ENCODE measurements at regions not wholly inside any gene's neighbourhood (a gene's known extent, or its start where the extent isn't known, plus 50 kb on each side); places are given as distances from the start of the nearest gene placed in this dataset.

DNA sequence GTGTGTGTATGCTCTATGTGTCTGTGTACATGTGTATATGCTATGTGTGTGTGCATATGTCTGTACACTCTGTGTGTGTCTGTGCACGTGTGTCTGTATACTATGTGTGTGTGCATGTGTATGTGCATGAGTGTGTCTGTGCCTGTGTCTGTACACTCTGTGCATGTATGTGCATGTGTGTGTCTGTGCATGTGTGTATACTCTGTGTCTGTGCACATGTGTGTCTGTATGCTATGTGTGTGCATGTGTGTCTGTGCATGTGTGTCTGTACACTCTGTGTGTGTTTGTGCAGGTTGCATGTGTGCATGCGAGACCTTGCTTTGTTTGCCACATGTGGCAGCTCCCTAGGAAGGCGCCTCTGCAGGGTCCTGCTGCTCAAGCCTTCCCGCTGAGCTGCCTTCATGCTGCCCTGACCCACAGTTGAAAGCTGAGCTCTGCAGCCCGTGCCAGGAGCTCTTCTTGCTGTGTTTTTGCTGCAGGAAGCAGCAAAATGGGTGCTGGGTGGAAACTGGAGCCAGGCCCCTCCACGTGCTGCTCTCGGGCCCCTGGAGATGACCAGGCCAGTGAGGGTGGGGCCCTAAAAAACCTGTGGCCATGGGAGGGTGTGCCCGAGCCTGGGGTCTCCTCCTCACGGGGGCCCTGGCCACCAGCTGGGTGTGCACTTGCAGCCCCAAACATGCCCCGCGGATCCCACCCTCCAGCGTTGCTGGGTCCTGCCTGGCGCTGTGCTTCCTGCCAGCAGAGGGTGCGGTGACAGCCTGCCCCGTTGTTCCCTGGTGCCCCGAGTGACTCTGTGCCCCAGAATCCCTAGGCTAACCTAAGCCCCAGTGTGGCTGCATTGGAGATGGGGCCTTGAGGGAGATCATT lies 109.1 kb downstream of the DACT2 start:
- ChIA-PET POLR2A (ENCODE audit: unreplicated experiment) (no interaction called here), CTCF (no interaction called here)
- DNase-seq (no peak), ATAC-seq (ENCODE audit: low read depth) (no peak)
- Histone ChIP-seq H3K9me1 (ENCODE audit: insufficient read depth, low read length) (no peaks in the 10 kb centered on the region), H3K27me3 (ENCODE audit: control insufficient read depth, insufficient read depth, low read length) (no peaks in the 10 kb centered on the region), H3K18ac (ENCODE audit: low read depth, low read length) (no peak overlapping the region), H4K8ac (ENCODE audit: low read depth in 2 of 2, low read length in 2 of 2) (no peak overlapping the region), H3K9me3 (ENCODE audit: control insufficient read depth, insufficient read depth, low read length) (peaks cover 36% of the 10 kb centered on the region), H2BK120ac (ENCODE audit: low read depth, low read length) (no peak overlapping the region), H4K5ac (ENCODE audit: low read depth, low read length) (no peak overlapping the region), H3K9ac (ENCODE audit: low read depth, low read length) (no peak overlapping the region), H3K27ac (ENCODE audit: insufficient read depth, low read length) (no peak overlapping the region), H3K4me2 (ENCODE audit: low read depth, low read length) (no peak overlapping the region), H2BK5ac (ENCODE audit: low read depth, low read length, poor library complexity, severe bottlenecking) (no peak overlapping the region), H2AK5ac (ENCODE audit: low read depth, low read length) (no peak overlapping the region), H2AK9ac (replicated peaks; ENCODE audit: low read depth, low read length, poor library complexity) (no peak overlapping the region), H3K36me3 (ENCODE audit: control insufficient read depth, insufficient read depth, low read length) (no peaks in the 10 kb centered on the region), H3K79me1 (ENCODE audit: low read depth in 1 of 2, low read length in 2 of 2) (no peaks in the 10 kb centered on the region), H3K56ac (ENCODE audit: extremely low read depth, insufficient read depth, low read length) (no peak overlapping the region), H4K20me1 (ENCODE audit: insufficient read depth, low read length) (no peaks in the 10 kb centered on the region), H3K14ac (replicated peaks; ENCODE audit: low read depth, low read length) (no peak overlapping the region), H3K4me1 (ENCODE audit: control insufficient read depth, insufficient read depth, low read length) (no peaks in the 10 kb centered on the region), H3K23ac (ENCODE audit: low read depth, low read length) (no peak overlapping the region), H3K4ac (ENCODE audit: low read depth, low read length) (no peak overlapping the region), H2BK20ac (ENCODE audit: low read depth, low read length) (no peak overlapping the region), H4K91ac (ENCODE audit: insufficient read depth, low read depth, low read length) (no peak overlapping the region), H2AFZ (replicated peaks; ENCODE audit: low read length, poor library complexity) (no peak overlapping the region), H3K4me3 (ENCODE audit: insufficient read depth, low read depth, low read length) (no peak overlapping the region), H2BK15ac (ENCODE audit: low read depth, low read length) (no peak overlapping the region)
- TF ChIP-seq SMC3 (IDR thresholded peaks at IDR 0.05; ENCODE audit: low read depth, low read length) (no peak), RCOR1 (IDR thresholded peaks at IDR 0.05; ENCODE audit: insufficient replicate concordance, low read length) (no peak), POLR2A (IDR thresholded peaks at IDR 0.05; ENCODE audit: low read depth, low read length) (no peak), MAZ (IDR thresholded peaks at IDR 0.05; ENCODE audit: borderline replicate concordance, low read depth, low read length) (no peak), RAD21 (IDR thresholded peaks at IDR 0.05; ENCODE audit: low read length) (no peak), CHD1 (IDR thresholded peaks at IDR 0.05; ENCODE audit: low read depth, low read length) (no peak), MXI1 (IDR thresholded peaks at IDR 0.05; ENCODE audit: borderline replicate concordance, low read depth, low read length) (no peak), RFX5 (IDR thresholded peaks at IDR 0.05; ENCODE audit: low read depth, low read length) (no peak), BHLHE40 (IDR thresholded peaks at IDR 0.05; ENCODE audit: low read depth, low read length) (no peak), CEBPB (IDR thresholded peaks at IDR 0.05; ENCODE audit: low read depth, low read length) (no peak), FOS (IDR thresholded peaks at IDR 0.05; ENCODE audit: low read depth, low read length) (no peak)
- TF ChIP-seq, protein P1, sequence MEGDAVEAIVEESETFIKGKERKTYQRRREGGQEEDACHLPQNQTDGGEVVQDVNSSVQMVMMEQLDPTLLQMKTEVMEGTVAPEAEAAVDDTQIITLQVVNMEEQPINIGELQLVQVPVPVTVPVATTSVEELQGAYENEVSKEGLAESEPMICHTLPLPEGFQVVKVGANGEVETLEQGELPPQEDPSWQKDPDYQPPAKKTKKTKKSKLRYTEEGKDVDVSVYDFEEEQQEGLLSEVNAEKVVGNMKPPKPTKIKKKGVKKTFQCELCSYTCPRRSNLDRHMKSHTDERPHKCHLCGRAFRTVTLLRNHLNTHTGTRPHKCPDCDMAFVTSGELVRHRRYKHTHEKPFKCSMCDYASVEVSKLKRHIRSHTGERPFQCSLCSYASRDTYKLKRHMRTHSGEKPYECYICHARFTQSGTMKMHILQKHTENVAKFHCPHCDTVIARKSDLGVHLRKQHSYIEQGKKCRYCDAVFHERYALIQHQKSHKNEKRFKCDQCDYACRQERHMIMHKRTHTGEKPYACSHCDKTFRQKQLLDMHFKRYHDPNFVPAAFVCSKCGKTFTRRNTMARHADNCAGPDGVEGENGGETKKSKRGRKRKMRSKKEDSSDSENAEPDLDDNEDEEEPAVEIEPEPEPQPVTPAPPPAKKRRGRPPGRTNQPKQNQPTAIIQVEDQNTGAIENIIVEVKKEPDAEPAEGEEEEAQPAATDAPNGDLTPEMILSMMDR (conservative IDR thresholded peaks at IDR 0.05; ENCODE audit: low read depth, low read length): no peak
- TF ChIP-seq, protein P2, sequence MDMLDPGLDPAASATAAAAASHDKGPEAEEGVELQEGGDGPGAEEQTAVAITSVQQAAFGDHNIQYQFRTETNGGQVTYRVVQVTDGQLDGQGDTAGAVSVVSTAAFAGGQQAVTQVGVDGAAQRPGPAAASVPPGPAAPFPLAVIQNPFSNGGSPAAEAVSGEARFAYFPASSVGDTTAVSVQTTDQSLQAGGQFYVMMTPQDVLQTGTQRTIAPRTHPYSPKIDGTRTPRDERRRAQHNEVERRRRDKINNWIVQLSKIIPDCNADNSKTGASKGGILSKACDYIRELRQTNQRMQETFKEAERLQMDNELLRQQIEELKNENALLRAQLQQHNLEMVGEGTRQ (IDR thresholded peaks at IDR 0.05; ENCODE audit: low read depth, low read length): no peak
- TF ChIP-seq, protein P3, sequence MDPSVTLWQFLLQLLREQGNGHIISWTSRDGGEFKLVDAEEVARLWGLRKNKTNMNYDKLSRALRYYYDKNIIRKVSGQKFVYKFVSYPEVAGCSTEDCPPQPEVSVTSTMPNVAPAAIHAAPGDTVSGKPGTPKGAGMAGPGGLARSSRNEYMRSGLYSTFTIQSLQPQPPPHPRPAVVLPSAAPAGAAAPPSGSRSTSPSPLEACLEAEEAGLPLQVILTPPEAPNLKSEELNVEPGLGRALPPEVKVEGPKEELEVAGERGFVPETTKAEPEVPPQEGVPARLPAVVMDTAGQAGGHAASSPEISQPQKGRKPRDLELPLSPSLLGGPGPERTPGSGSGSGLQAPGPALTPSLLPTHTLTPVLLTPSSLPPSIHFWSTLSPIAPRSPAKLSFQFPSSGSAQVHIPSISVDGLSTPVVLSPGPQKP (IDR thresholded peaks at IDR 0.05; ENCODE audit: borderline replicate concordance, low read depth, low read length): no peak
- no TSS peak for BruUV-seq (replicated peaks)
- WGBS, 2 experiments (ENCODE audit: extremely low coverage in 2 of 2, insufficient read length in 1 of 2): 44% methylated on average over 9 of the region's 16 CpGs; no CpG with 5 or more reads in 1 of the 2 experiments
- dilution Hi-C loops (cut with HindIII; ENCODE audit: low sequenced_read_pairs, unreplicated experiment) (no loop called here), intact Hi-C loops (cut with micrococcal nuclease) (no loop called here), in situ Hi-C loops (cut with MboI; ENCODE audit: low sequenced_read_pairs) (no loop called here)

Measured in IMR-90 (cell line).